ENCODE measurements at regions not wholly inside any gene's neighbourhood (a gene's known extent, or its start where the extent isn't known, plus 50 kb on each side); places are given as distances from the start of the nearest gene placed in this dataset.
"Not testable (repeated sequence)": the region's sequence is repeated elsewhere in the genome, so short reads cannot be mapped to it uniquely, and the experiment has no call there.

- Histone ChIP-seq H3K27ac (ENCODE audit: low read depth, low read length) (no peak overlapping the region), H3K4me1 (ENCODE audit: control insufficient read depth, insufficient read depth, low read length) (no peaks in the 10 kb centered on the region), H3K27me3 (ENCODE audit: control insufficient read depth, insufficient read depth, low read length) (no peaks in the 10 kb centered on the region), H3K36me3 (ENCODE audit: control insufficient read depth, insufficient read depth, low read length) (no peaks in the 10 kb centered on the region), H3K9ac (ENCODE audit: low read length) (no peak overlapping the region), H3K4me3 (ENCODE audit: low read length) (no peak overlapping the region)
Observed at GRCh38 chr5:86671536-86671935, 53.8 kb downstream of the COX7C start.

- H3K36me3 ChIP-seq (ENCODE audit: control insufficient read depth, insufficient read depth, low read length) = no peaks in the 10 kb centered on the region
- no peak overlapping the region for H3K4me3 ChIP-seq (ENCODE audit: low read length)
- H3K9ac ChIP-seq (ENCODE audit: low read length) = no peak overlapping the region
- H3K4me1 ChIP-seq (ENCODE audit: control insufficient read depth, insufficient read depth, low read length) = no peaks in the 10 kb centered on the region
- no peaks in the 10 kb centered on the region for H3K27me3 ChIP-seq (ENCODE audit: control insufficient read depth, insufficient read depth, low read length)
- no peak overlapping the region for H3K27ac ChIP-seq (ENCODE audit: low read depth, low read length)
Observed at GRCh38 chr5:86674069-86674468, 56.3 kb downstream of the COX7C start.

GRCh38 chr5:86675311-86675710 is 57.6 kb downstream of the COX7C start:
- Histone ChIP-seq H3K4me3 (ENCODE audit: low read length) (no peak overlapping the region), H3K36me3 (ENCODE audit: control insufficient read depth, insufficient read depth, low read length) (no peaks in the 10 kb centered on the region), H3K27me3 (ENCODE audit: control insufficient read depth, insufficient read depth, low read length) (no peaks in the 10 kb centered on the region), H3K4me1 (ENCODE audit: control insufficient read depth, insufficient read depth, low read length) (peaks cover 2% of the 10 kb centered on the region), H3K27ac (ENCODE audit: low read depth, low read length) (no peak overlapping the region), H3K9ac (ENCODE audit: low read length) (no peak overlapping the region)

- peaks cover 2% of the 10 kb centered on the region for H3K4me1 ChIP-seq (ENCODE audit: control insufficient read depth, insufficient read depth, low read length)
- no peaks in the 10 kb centered on the region for H3K36me3 ChIP-seq (ENCODE audit: control insufficient read depth, insufficient read depth, low read length)
- no peaks in the 10 kb centered on the region for H3K27me3 ChIP-seq (ENCODE audit: control insufficient read depth, insufficient read depth, low read length)
- H3K9ac ChIP-seq (ENCODE audit: low read length) = no peak overlapping the region
- H3K4me3 ChIP-seq (ENCODE audit: low read length) = no peak overlapping the region
- H3K27ac ChIP-seq (ENCODE audit: low read depth, low read length) = peak overlapping the region; percentile 22
Observed at GRCh38 chr5:86679529-86679928, 61.8 kb downstream of the COX7C start.

GRCh38 chr5:86679949-86680348 is 62.2 kb downstream of the COX7C start:
- Histone ChIP-seq H3K27me3 (ENCODE audit: control insufficient read depth, insufficient read depth, low read length) (no peaks in the 10 kb centered on the region), H3K27ac (ENCODE audit: low read depth, low read length) (peak overlapping the region; percentile 22), H3K36me3 (ENCODE audit: control insufficient read depth, insufficient read depth, low read length) (no peaks in the 10 kb centered on the region), H3K4me1 (ENCODE audit: control insufficient read depth, insufficient read depth, low read length) (peaks cover 2% of the 10 kb centered on the region), H3K9ac (ENCODE audit: low read length) (no peak overlapping the region), H3K4me3 (ENCODE audit: low read length) (no peak overlapping the region)

GRCh38 chr5:86684222-86684621 is 66.5 kb downstream of the COX7C start:
- Histone ChIP-seq H3K27ac (ENCODE audit: low read depth, low read length) (no peak overlapping the region), H3K9ac (ENCODE audit: low read length) (no peak overlapping the region), H3K36me3 (ENCODE audit: control insufficient read depth, insufficient read depth, low read length) (no peaks in the 10 kb centered on the region), H3K27me3 (ENCODE audit: control insufficient read depth, insufficient read depth, low read length) (no peaks in the 10 kb centered on the region), H3K4me1 (ENCODE audit: control insufficient read depth, insufficient read depth, low read length) (peaks cover 2% of the 10 kb centered on the region), H3K4me3 (ENCODE audit: low read length) (no peak overlapping the region)

GRCh38 chr5:86686046-86686445 is 68.3 kb downstream of the COX7C start:
- no peaks in the 10 kb centered on the region for H3K36me3 ChIP-seq (ENCODE audit: control insufficient read depth, insufficient read depth, low read length)
- no peaks in the 10 kb centered on the region for H3K27me3 ChIP-seq (ENCODE audit: control insufficient read depth, insufficient read depth, low read length)
- no peak overlapping the region for H3K9ac ChIP-seq (ENCODE audit: low read length)
- no peak overlapping the region for H3K27ac ChIP-seq (ENCODE audit: low read depth, low read length)
- no peaks in the 10 kb centered on the region for H3K4me1 ChIP-seq (ENCODE audit: control insufficient read depth, insufficient read depth, low read length)
- no peak overlapping the region for H3K4me3 ChIP-seq (ENCODE audit: low read length)

GRCh38 chr5:86688406-86688805 is 70.7 kb downstream of the COX7C start:
- Histone ChIP-seq H3K27ac (ENCODE audit: low read depth, low read length) (no peak overlapping the region), H3K4me1 (ENCODE audit: control insufficient read depth, insufficient read depth, low read length) (no peaks in the 10 kb centered on the region), H3K36me3 (ENCODE audit: control insufficient read depth, insufficient read depth, low read length) (no peaks in the 10 kb centered on the region), H3K9ac (ENCODE audit: low read length) (no peak overlapping the region), H3K27me3 (ENCODE audit: control insufficient read depth, insufficient read depth, low read length) (no peaks in the 10 kb centered on the region), H3K4me3 (ENCODE audit: low read length) (no peak overlapping the region)

- Histone ChIP-seq H3K27ac (ENCODE audit: low read depth, low read length) (no peak overlapping the region), H3K4me3 (ENCODE audit: low read length) (no peak overlapping the region)
Observed at GRCh38 chr5:86689103-86689729, 71.5 kb downstream of the COX7C start.

GRCh38 chr5:86709157-86709881 is 91.6 kb downstream of the COX7C start:
- Histone ChIP-seq H3K9ac (ENCODE audit: low read length) (no peak overlapping the region), H3K4me1 (ENCODE audit: control insufficient read depth, insufficient read depth, low read length) (no peaks in the 10 kb centered on the region), H3K4me3 (ENCODE audit: low read length) (no peak overlapping the region), H3K27ac (ENCODE audit: low read depth, low read length) (no peak overlapping the region), H3K27me3 (ENCODE audit: control insufficient read depth, insufficient read depth, low read length) (no peaks in the 10 kb centered on the region), H3K36me3 (ENCODE audit: control insufficient read depth, insufficient read depth, low read length) (no peaks in the 10 kb centered on the region)

More at GRCh38 chr5:86689103-86689729, 71.5 kb downstream of the COX7C start:
- no peaks in the 10 kb centered on the region for H3K27me3 ChIP-seq (ENCODE audit: control insufficient read depth, insufficient read depth, low read length)
- H3K9ac ChIP-seq (ENCODE audit: low read length) = no peak overlapping the region
- no peaks in the 10 kb centered on the region for H3K36me3 ChIP-seq (ENCODE audit: control insufficient read depth, insufficient read depth, low read length)
- H3K4me1 ChIP-seq (ENCODE audit: control insufficient read depth, insufficient read depth, low read length) = no peaks in the 10 kb centered on the region

GRCh38 chr5:86716121-86716520 is 98.4 kb downstream of the COX7C start:
- Histone ChIP-seq H3K36me3 (ENCODE audit: control insufficient read depth, insufficient read depth, low read length) (no peaks in the 10 kb centered on the region), H3K9ac (ENCODE audit: low read length) (no peak overlapping the region), H3K4me3 (ENCODE audit: low read length) (no peak overlapping the region), H3K27me3 (ENCODE audit: control insufficient read depth, insufficient read depth, low read length) (no peaks in the 10 kb centered on the region), H3K4me1 (ENCODE audit: control insufficient read depth, insufficient read depth, low read length) (no peaks in the 10 kb centered on the region), H3K27ac (ENCODE audit: low read depth, low read length) (no peak overlapping the region)

- H3K27me3 ChIP-seq (ENCODE audit: control insufficient read depth, insufficient read depth, low read length); H3K4me3 ChIP-seq (ENCODE audit: low read length); H3K4me1 ChIP-seq (ENCODE audit: control insufficient read depth, insufficient read depth, low read length); H3K9ac ChIP-seq (ENCODE audit: low read length); H3K27ac ChIP-seq (ENCODE audit: low read depth, low read length); H3K36me3 ChIP-seq (ENCODE audit: control insufficient read depth, insufficient read depth, low read length): not testable (repeated sequence)
Observed at GRCh38 chr5:86731319-86732117, 113.8 kb downstream of the COX7C start.

Measured in rectal smooth muscle tissue (tissue), 1 donor.